ENCODE measurements at regions not wholly inside any gene's neighbourhood (a gene's known extent, or its start where the extent isn't known, plus 50 kb on each side); places are given as distances from the start of the nearest gene placed in this dataset.

DNA sequence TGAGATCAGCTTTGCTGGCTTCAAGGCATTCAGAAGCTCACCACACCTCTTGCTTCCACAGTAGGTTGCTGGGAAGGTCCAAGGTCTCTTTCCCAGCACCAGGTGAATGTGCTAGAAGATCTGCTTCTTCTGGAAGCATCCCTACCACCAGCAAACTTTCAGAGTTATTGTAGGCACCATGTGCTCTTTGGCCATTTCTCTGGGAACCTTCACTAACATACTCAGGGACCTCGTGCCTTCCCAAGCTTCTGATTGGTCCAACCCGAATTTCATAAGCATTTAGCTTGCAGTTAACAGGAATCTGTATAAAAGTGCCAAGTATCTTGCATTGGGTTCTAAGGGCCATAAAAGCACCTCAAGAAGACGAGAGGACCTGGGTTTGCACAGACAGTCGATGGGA is 86.5 kb upstream of the ARL4C start:
- TF ChIP-seq, protein P1, sequence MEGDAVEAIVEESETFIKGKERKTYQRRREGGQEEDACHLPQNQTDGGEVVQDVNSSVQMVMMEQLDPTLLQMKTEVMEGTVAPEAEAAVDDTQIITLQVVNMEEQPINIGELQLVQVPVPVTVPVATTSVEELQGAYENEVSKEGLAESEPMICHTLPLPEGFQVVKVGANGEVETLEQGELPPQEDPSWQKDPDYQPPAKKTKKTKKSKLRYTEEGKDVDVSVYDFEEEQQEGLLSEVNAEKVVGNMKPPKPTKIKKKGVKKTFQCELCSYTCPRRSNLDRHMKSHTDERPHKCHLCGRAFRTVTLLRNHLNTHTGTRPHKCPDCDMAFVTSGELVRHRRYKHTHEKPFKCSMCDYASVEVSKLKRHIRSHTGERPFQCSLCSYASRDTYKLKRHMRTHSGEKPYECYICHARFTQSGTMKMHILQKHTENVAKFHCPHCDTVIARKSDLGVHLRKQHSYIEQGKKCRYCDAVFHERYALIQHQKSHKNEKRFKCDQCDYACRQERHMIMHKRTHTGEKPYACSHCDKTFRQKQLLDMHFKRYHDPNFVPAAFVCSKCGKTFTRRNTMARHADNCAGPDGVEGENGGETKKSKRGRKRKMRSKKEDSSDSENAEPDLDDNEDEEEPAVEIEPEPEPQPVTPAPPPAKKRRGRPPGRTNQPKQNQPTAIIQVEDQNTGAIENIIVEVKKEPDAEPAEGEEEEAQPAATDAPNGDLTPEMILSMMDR (IDR thresholded peaks at IDR 0.05; ENCODE audit: low read depth, low read length) = no peak
- POLR2A ChIA-PET = no interaction called here
- Histone ChIP-seq H3K27me3 (ENCODE audit: control insufficient read depth, insufficient read depth, low read length) (no peaks in the 10 kb centered on the region), H3K4me3 (ENCODE audit: low read depth, low read length) (no peak overlapping the region), H3K27ac (ENCODE audit: low read depth, low read length) (no peak overlapping the region), H3K9me3 (ENCODE audit: control insufficient read depth, insufficient read depth, low read length) (no peaks in the 10 kb centered on the region; the same call in 1 of the 2 replicates)
- DNase-seq (ENCODE audit: low read depth, low spot score) = no peak
- CTCF ChIA-PET = no interaction called here

DNA sequence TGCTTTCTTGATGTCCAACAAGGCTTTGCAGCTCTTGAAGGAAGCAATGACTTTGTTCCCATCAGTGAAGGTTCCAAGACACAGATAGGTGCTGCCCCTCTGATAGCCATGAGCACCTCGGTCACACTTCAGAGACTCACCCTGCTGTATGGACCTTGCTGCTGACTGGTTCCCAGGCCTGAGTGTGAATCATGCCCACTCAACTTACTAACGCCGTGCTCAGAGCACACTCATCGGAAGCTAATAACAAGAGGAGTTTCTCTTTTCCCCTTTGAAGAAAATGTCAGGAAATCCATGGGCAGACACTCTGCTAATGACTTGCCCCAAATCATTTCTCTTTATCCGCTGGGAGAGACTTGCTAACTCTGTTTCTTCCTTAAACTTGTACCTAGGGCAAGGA is 83.8 kb upstream of the ARL4C start:
- TF ChIP-seq, protein P1 (IDR thresholded peaks at IDR 0.05; ENCODE audit: low read depth, low read length) = no peak
- H3K27me3 ChIP-seq (ENCODE audit: control insufficient read depth, insufficient read depth, low read length) = no peaks in the 10 kb centered on the region
- no peak overlapping the region for H3K4me3 ChIP-seq (ENCODE audit: low read depth, low read length)
- POLR2A ChIA-PET = no interaction called here
- CTCF ChIA-PET = no interaction called here
- H3K27ac ChIP-seq (ENCODE audit: low read depth, low read length) = no peak overlapping the region
- DNase-seq (ENCODE audit: low read depth, low spot score) = no peak
- H3K9me3 ChIP-seq (ENCODE audit: control insufficient read depth, insufficient read depth, low read length) = peaks cover 4% of the 10 kb centered on the region

DNA sequence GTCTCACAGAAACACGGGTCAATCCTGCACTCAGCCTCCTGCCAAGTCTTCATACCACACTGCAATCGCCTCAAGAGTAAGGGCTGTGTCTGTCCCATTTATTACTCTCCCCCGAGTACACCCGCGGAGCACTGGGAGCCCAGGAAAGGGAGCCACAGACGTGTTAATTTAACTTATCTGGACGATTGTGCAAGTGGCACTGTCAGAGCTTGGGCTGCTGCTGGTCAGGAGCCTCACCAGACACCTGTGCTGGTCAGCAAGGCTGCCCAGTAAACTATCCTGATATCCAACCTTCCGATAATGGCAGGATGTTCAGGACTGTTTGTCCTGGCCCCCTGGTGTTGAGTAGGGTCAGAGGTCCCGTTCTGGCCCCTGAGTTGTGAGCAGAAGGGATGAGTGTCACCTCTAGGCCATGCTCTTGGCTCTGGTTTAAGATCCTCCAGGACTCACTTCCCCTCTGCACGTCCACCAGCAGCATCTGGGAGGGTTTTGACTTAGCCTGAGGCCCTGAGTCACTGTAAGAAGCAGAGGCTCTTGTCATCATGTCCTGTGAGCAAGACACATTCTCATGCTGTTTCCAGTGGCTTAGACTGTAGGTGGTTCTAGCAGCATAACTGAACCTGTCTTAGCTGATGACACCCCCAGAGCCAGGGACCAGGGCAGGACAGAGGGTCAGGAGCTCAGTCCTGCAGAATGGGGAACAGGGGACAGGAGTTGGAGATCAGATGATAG is 82.5 kb upstream of the ARL4C start:
- Histone ChIP-seq H3K27me3 (ENCODE audit: control insufficient read depth, insufficient read depth, low read length) (no peaks in the 10 kb centered on the region), H3K9me3 (ENCODE audit: control insufficient read depth, insufficient read depth, low read length) (peaks cover 4% of the 10 kb centered on the region), H3K4me3 (ENCODE audit: low read depth, low read length) (no peak overlapping the region), H3K27ac (ENCODE audit: low read depth, low read length) (no peak overlapping the region)
- no peak for DNase-seq (ENCODE audit: low read depth, low spot score)
- TF ChIP-seq, protein P1 (IDR thresholded peaks at IDR 0.05; ENCODE audit: low read depth, low read length) = no peak
- POLR2A ChIA-PET = no interaction called here
- CTCF ChIA-PET = no interaction called here

DNA sequence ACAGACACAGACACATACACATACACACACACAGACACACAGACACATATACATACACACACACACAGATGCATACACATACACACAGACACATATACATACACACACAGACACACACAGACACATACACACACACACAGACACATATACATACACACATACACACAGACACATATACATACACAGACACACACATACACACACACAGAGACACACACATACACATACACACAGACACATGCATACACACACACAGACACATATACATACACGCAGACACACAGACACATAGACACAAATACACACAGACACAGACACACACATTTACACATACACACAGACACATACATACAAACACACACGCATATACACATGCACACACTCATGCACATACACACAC is 81.5 kb upstream of the ARL4C start:
- H3K4me3 ChIP-seq (ENCODE audit: low read depth, low read length) = no peak overlapping the region
- TF ChIP-seq, protein P1 (IDR thresholded peaks at IDR 0.05; ENCODE audit: low read depth, low read length) = no peak
- no peak overlapping the region for H3K27ac ChIP-seq (ENCODE audit: low read depth, low read length)
- POLR2A ChIA-PET = no interaction called here
- H3K27me3 ChIP-seq (ENCODE audit: control insufficient read depth, insufficient read depth, low read length) = no peaks in the 10 kb centered on the region
- H3K9me3 ChIP-seq (ENCODE audit: control insufficient read depth, insufficient read depth, low read length) = peaks cover 4% of the 10 kb centered on the region
- CTCF ChIA-PET = no interaction called here
- no peak for DNase-seq (ENCODE audit: low read depth, low spot score)

DNA sequence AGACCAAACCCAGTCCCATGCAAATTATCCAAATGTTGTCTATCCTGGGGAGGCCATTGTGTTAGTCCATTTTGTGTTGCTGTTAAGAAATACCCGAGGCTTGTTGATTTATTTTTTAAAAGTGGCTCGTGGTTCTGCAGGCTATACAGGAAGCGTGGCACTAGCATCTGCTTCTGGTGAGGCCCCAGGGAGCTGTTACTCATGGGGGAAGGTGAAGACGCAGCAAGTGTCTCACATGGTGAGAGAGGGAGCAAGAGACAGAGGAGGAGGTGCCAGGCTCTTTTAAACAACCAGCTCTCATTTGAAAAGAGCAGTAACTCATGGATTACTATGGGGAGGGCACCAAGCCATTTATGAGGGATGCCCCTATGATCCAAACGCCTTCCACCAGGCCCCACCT is 80.3 kb upstream of the ARL4C start:
- no peaks in the 10 kb centered on the region for H3K27me3 ChIP-seq (ENCODE audit: control insufficient read depth, insufficient read depth, low read length)
- POLR2A ChIA-PET = no interaction called here
- no peak for DNase-seq (ENCODE audit: low read depth, low spot score)
- peaks cover 4% of the 10 kb centered on the region for H3K9me3 ChIP-seq (ENCODE audit: control insufficient read depth, insufficient read depth, low read length)
- TF ChIP-seq, protein P1 (IDR thresholded peaks at IDR 0.05; ENCODE audit: low read depth, low read length) = no peak
- H3K4me3 ChIP-seq (ENCODE audit: low read depth, low read length) = no peak overlapping the region
- CTCF ChIA-PET = no interaction called here
- no peak overlapping the region for H3K27ac ChIP-seq (ENCODE audit: low read depth, low read length)

Data from AG04450 (cell line).